IMR-90 (cell line): ENCODE measurements at regions not wholly inside any gene's neighbourhood (a gene's known extent, or its start where the extent isn't known, plus 50 kb on each side); places are given as distances from the start of the nearest gene placed in this dataset.
"Not testable (repeated sequence)": the region's sequence is repeated elsewhere in the genome, so short reads cannot be mapped to it uniquely, and the experiment has no call there.

Experiments
- ATAC-seq: fragments of 200-7000 bp; cut with Tn5 transposase; 2 replicates; pipeline ENCODE4 v1.9.1; 2020; ENCODE audit warnings: low read depth, mild to moderate bottlenecking, moderate library complexity
- BruUV-seq: library from RNA; stranded (reverse); fragments of 400-500 nt; replicated peaks from 2 replicates; lab custom pipeline; 2021; lab: Mats Ljungman, UMichigan
- CTCF ChIA-PET: fragments of 300-600 bp; formaldehyde crosslinking; extraction: SDS; loops from one replicate; lab custom pipeline; 2021; ENCODE audit warnings: antibody characterized with exemption; lab: Yijun Ruan, JAX
- POLR2A ChIA-PET: fragments of 300-600 bp; sonication (Branson Sonifier 250); formaldehyde crosslinking; loops from one replicate; lab custom pipeline; 2022; ENCODE audit warnings: antibody characterized with exemption; ENCODE audit not compliant: unreplicated experiment; lab: Charles Lee
- DNase-seq: peaks from one replicate; pipeline ENCODE4 v3.0.0; 2013
- H2AFZ ChIP-seq: replicated peaks from 2 replicates; pipeline ENCODE3; 2013; ENCODE audit warnings: low read length, mild to moderate bottlenecking; ENCODE audit not compliant: poor library complexity
- H2AK5ac ChIP-seq: 2 replicates; pipeline ENCODE4 v1.6.1; 2013; ENCODE audit warnings: low read depth, low read length, inconsistent platforms
- H2AK9ac ChIP-seq: replicated peaks from 2 replicates; pipeline ENCODE3; 2013; ENCODE audit warnings: mild to moderate bottlenecking, low read depth, low read length, moderate library complexity; ENCODE audit not compliant: poor library complexity
- H2BK120ac ChIP-seq: 2 replicates; pipeline ENCODE4 v1.6.1; 2013; ENCODE audit warnings: low read depth, low read length, inconsistent platforms
- H2BK15ac ChIP-seq: 3 replicates; pipeline ENCODE4 v1.6.1; 2013; ENCODE audit warnings: low read depth, low read length, inconsistent platforms
- H2BK20ac ChIP-seq: 2 replicates; pipeline ENCODE4 v1.6.1; 2013; ENCODE audit warnings: low read depth, mild to moderate bottlenecking, inconsistent platforms, low read length, moderate library complexity
- H2BK5ac ChIP-seq: 2 replicates; pipeline ENCODE4 v1.6.1; 2013; ENCODE audit warnings: mild to moderate bottlenecking, low read depth, low read length, inconsistent platforms; ENCODE audit not compliant: poor library complexity, severe bottlenecking
- H3K14ac ChIP-seq: replicated peaks from 2 replicates; pipeline ENCODE4 v1.6.1; 2013; ENCODE audit warnings: low read depth, low read length, inconsistent platforms
- H3K18ac ChIP-seq: 2 replicates; pipeline ENCODE4 v1.6.1; 2013; ENCODE audit warnings: low read depth, low read length, control low read depth
- H3K23ac ChIP-seq: 2 replicates; pipeline ENCODE4 v1.6.1; 2013; ENCODE audit warnings: low read depth, low read length, inconsistent platforms
- H3K27ac ChIP-seq: 2 replicates; pipeline ENCODE4 v1.5.1; 2013; ENCODE audit warnings: mild to moderate bottlenecking, control low read depth, low read length; ENCODE audit not compliant: insufficient read depth
- H3K27me3 ChIP-seq: 2 replicates; pipeline ENCODE4 v1.6.1; 2013; ENCODE audit warnings: low read length; ENCODE audit not compliant: control insufficient read depth, insufficient read depth
- H3K36me3 ChIP-seq: 2 replicates; pipeline ENCODE4 v1.6.1; 2013; ENCODE audit warnings: low read length, mixed read lengths; ENCODE audit not compliant: control insufficient read depth, insufficient read depth
- H3K4ac ChIP-seq: 2 replicates; pipeline ENCODE4 v1.6.1; 2013; ENCODE audit warnings: low read depth, low read length, inconsistent platforms
- H3K4me1 ChIP-seq: 2 replicates; pipeline ENCODE4 v1.6.1; 2013; ENCODE audit warnings: low read length, mixed read lengths; ENCODE audit not compliant: control insufficient read depth, insufficient read depth
- H3K4me2 ChIP-seq: 2 replicates; pipeline ENCODE4 v1.6.1; 2013; ENCODE audit warnings: low read depth, mild to moderate bottlenecking, control low read depth, low read length, moderate library complexity
- H3K4me3 ChIP-seq: 2 replicates; pipeline ENCODE4 v1.5.1; 2013; ENCODE audit warnings: low read depth, mild to moderate bottlenecking, control low read depth, low read length, moderate library complexity; ENCODE audit not compliant: insufficient read depth
- H3K56ac ChIP-seq: 2 replicates; pipeline ENCODE4 v1.6.1; 2013; ENCODE audit warnings: low read length, inconsistent platforms; ENCODE audit not compliant: insufficient read depth; ENCODE audit errors: extremely low read depth
- H3K79me1 ChIP-seq, 2 experiments: 2 replicates each; pipeline ENCODE4 v1.6.1; 2013; ENCODE audit warnings: low read length in 2 of 2, inconsistent platforms in 1 of 2, low read depth in 1 of 2
- H3K9ac ChIP-seq: 2 replicates; pipeline ENCODE4 v1.6.1; 2013; ENCODE audit warnings: low read depth, low read length, control low read depth
- H3K9me1 ChIP-seq: 2 replicates; pipeline ENCODE4 v1.6.1; 2013; ENCODE audit warnings: low read length, inconsistent platforms; ENCODE audit not compliant: insufficient read depth
- H3K9me3 ChIP-seq: 2 replicates; pipeline ENCODE4 v1.6.1; 2013; ENCODE audit warnings: low read length; ENCODE audit not compliant: control insufficient read depth, insufficient read depth
- H4K20me1 ChIP-seq: 2 replicates; pipeline ENCODE4 v1.6.1; 2013; ENCODE audit warnings: low read length, inconsistent platforms; ENCODE audit not compliant: insufficient read depth
- H4K5ac ChIP-seq: 2 replicates; pipeline ENCODE4 v1.6.1; 2013; ENCODE audit warnings: mild to moderate bottlenecking, low read depth, low read length, control low read depth
- H4K8ac ChIP-seq, 2 experiments: 2 replicates each; pipeline ENCODE4 v1.6.1; 2013; ENCODE audit warnings: low read depth in 2 of 2, low read length in 2 of 2, control low read depth in 1 of 2, inconsistent platforms in 1 of 2
- H4K91ac ChIP-seq: 2 replicates; pipeline ENCODE4 v1.6.1; 2013; ENCODE audit warnings: low read depth, low read length, inconsistent platforms; ENCODE audit not compliant: insufficient read depth
- ELK1 ChIP-seq: fragments of 150-350 bp; IDR thresholded peaks from 2 replicates; pipeline ENCODE4 v1.6.1; 2016; ENCODE audit warnings: low read depth, mild to moderate bottlenecking, low read length, moderate library complexity, borderline replicate concordance
- MAFK ChIP-seq: IDR thresholded peaks from 2 replicates; pipeline ENCODE4 v1.6.1; 2012; ENCODE audit warnings: low read depth, low read length, improper control_type of control experiment
- WGBS, 2 experiments: methylation state at CpG; one replicate each; pipeline versions ENCODE4 v1.1.5 to v1.1.7; 2013; ENCODE audit warnings: missing lambda C conversion rate in 2 of 2; ENCODE audit not compliant: insufficient read length in 1 of 2; ENCODE audit errors: extremely low coverage in 2 of 2; 5-methylcytosine and 5-hydroxymethylcytosine counted together
- dilution Hi-C: fragments of 300-500 bp; cut with HindIII; formaldehyde crosslinking; loops from one replicate; pipeline ENCODE4 v1.14.3; 2018; ENCODE audit warnings: low sequenced_read_pairs; ENCODE audit not compliant: unreplicated experiment
- in situ Hi-C: fragments of 300-500 bp; cut with MboI; formaldehyde crosslinking; loops from 3 replicates; pipeline ENCODE4 v1.14.3; 2019; ENCODE audit warnings: low sequenced_read_pairs, inconsistent platforms, mixed read lengths
- intact Hi-C: fragments of 100-400 bp; cut with micrococcal nuclease; formaldehyde crosslinking; loops from 2 replicates; pipeline ENCODE4 v1.10.0; 2022

- BruUV-seq: no TSS peak
- no peak overlapping the region for H2BK5ac ChIP-seq
- dilution Hi-C loops (no loop called here), in situ Hi-C loops (no loop called here), intact Hi-C loops (no loop called here)
- H3K27me3 ChIP-seq: no peaks in the 10 kb centered on the region
- H4K91ac ChIP-seq: no peak overlapping the region
- no peak overlapping the region for H2AK9ac ChIP-seq
- no peak overlapping the region for H3K4me2 ChIP-seq
- H3K4me3 ChIP-seq: no peak overlapping the region
- no peak overlapping the region for H3K27ac ChIP-seq
- H4K8ac ChIP-seq: no peak overlapping the region
- WGBS, 2 experiments: no CpG with 5 or more reads among the region's 1 CpG
- no peak overlapping the region for H3K4ac ChIP-seq
- no peaks in the 10 kb centered on the region for H3K9me3 ChIP-seq
- no peak overlapping the region for H3K14ac ChIP-seq
- no peak overlapping the region for H2BK120ac ChIP-seq
- no peak overlapping the region for H2BK20ac ChIP-seq
- no peaks in the 10 kb centered on the region for H3K4me1 ChIP-seq
- H3K9me1 ChIP-seq: no peaks in the 10 kb centered on the region
- H3K36me3 ChIP-seq: no peaks in the 10 kb centered on the region
- H3K79me1 ChIP-seq: no peaks in the 10 kb centered on the region
- DNase-seq (no peak), ATAC-seq (no peak)
- H4K5ac ChIP-seq: no peak overlapping the region
- H3K23ac ChIP-seq: no peak overlapping the region
- no peak overlapping the region for H3K56ac ChIP-seq
- H3K9ac ChIP-seq: no peak overlapping the region
- POLR2A ChIA-PET: no interaction called here
- CTCF ChIA-PET: no interaction called here
- TF ChIP-seq MAFK (peak; percentile 31; the same call in 1 of the 2 replicates), ELK1 (no peak)
- no peak overlapping the region for H2BK15ac ChIP-seq
- H2AK5ac ChIP-seq: no peak overlapping the region
- no peak overlapping the region for H2AFZ ChIP-seq
- H4K20me1 ChIP-seq: no peaks in the 10 kb centered on the region
- no peak overlapping the region for H3K18ac ChIP-seq
These were observed 587.1 kb upstream of the HTR2C start for GRCh38 chrX:113996781-113997180.

GRCh38 chrX:113991720-113992119 is 592.2 kb upstream of the HTR2C start:
- H3K23ac ChIP-seq, H2BK120ac ChIP-seq, H3K9me1 ChIP-seq, H3K4me1 ChIP-seq, H3K4me2 ChIP-seq, H4K20me1 ChIP-seq, DNase-seq, H3K79me1 ChIP-seq, H3K4me3 ChIP-seq, H3K9ac ChIP-seq, H3K9me3 ChIP-seq, H3K27me3 ChIP-seq, H2BK5ac ChIP-seq, H2AK5ac ChIP-seq, POLR2A ChIA-PET, H2BK20ac ChIP-seq, H3K27ac ChIP-seq, CTCF ChIA-PET, H2AFZ ChIP-seq, H3K36me3 ChIP-seq, intact Hi-C loops, H3K18ac ChIP-seq, H4K91ac ChIP-seq, H2BK15ac ChIP-seq, H3K14ac ChIP-seq, ATAC-seq, H4K5ac ChIP-seq, H2AK9ac ChIP-seq, dilution Hi-C loops, H3K4ac ChIP-seq, H3K56ac ChIP-seq, in situ Hi-C loops, H4K8ac ChIP-seq, BruUV-seq: not testable (repeated sequence)
- no CpG with 5 or more reads among the region's 9 CpGs for WGBS, 2 experiments
